Cardiac muscle cell (in vitro differentiated cells and primary cell): ENCODE measurements at regions not wholly inside any gene's neighbourhood (a gene's known extent, or its start where the extent isn't known, plus 50 kb on each side); places are given as distances from the start of the nearest gene placed in this dataset.
"Not testable (repeated sequence)": the region's sequence is repeated elsewhere in the genome, so short reads cannot be mapped to it uniquely, and the experiment has no call there.

ENCODE experiments used
- DNase-seq, 2 donors: peaks; one replicate each; pipeline versions ENCODE4 v3.0.0 to v3.0.0-alpha.2; 2010 to 2017; ENCODE audit warnings: low read depth in 1 of 2, low spot score in 1 of 2
- H3K27ac ChIP-seq: fragments of 200-600 bp; sonication (generic); 2 replicates; pipeline ENCODE4 v1.5.1; 2016
- H3K27me3 ChIP-seq: fragments of 200-600 bp; sonication (generic); 2 replicates; pipeline ENCODE4 v1.6.0; 2016; ENCODE audit warnings: control low read depth
- H3K36me3 ChIP-seq: fragments of 200-600 bp; sonication (generic); 2 replicates; pipeline ENCODE4 v1.5.1; 2016; ENCODE audit warnings: control low read depth
- H3K4me1 ChIP-seq: fragments of 200-600 bp; sonication (generic); 2 replicates; pipeline ENCODE4 v1.8.1; 2017; ENCODE audit warnings: low read depth, mild to moderate bottlenecking, mixed run types
- H3K4me3 ChIP-seq: fragments of 200-600 bp; sonication (generic); 2 replicates; pipeline ENCODE4 v1.5.1; 2016; ENCODE audit warnings: mild to moderate bottlenecking
- H3K9me3 ChIP-seq: fragments of 200-600 bp; sonication (generic); 2 replicates; pipeline ENCODE4 v1.5.1; 2017; ENCODE audit warnings: low read depth, mild to moderate bottlenecking, control low read depth

- not testable (repeated sequence) for H3K36me3 ChIP-seq, DNase-seq, H3K4me1 ChIP-seq, H3K4me3 ChIP-seq, H3K27ac ChIP-seq, H3K27me3 ChIP-seq
- H3K9me3 ChIP-seq: peaks cover 21% of the 10 kb centered on the region
These were observed 288.5 kb downstream of the GOLGA6L6 start for GRCh38 chr15:20253047-20253615.

GRCh38 chr15:20252040-20252439 lies 289.6 kb downstream of the GOLGA6L6 start:
- H3K27ac ChIP-seq, H3K4me3 ChIP-seq, H3K4me1 ChIP-seq, DNase-seq, H3K27me3 ChIP-seq, H3K36me3 ChIP-seq: not testable (repeated sequence)
- H3K9me3 ChIP-seq: peaks cover 17% of the 10 kb centered on the region

- H3K4me3 ChIP-seq, H3K27me3 ChIP-seq, DNase-seq, H3K4me1 ChIP-seq, H3K36me3 ChIP-seq, H3K27ac ChIP-seq: not testable (repeated sequence)
- H3K9me3 ChIP-seq: peaks cover 16% of the 10 kb centered on the region
These were observed 290.2 kb downstream of the GOLGA6L6 start for GRCh38 chr15:20251214-20252005.

DNA sequence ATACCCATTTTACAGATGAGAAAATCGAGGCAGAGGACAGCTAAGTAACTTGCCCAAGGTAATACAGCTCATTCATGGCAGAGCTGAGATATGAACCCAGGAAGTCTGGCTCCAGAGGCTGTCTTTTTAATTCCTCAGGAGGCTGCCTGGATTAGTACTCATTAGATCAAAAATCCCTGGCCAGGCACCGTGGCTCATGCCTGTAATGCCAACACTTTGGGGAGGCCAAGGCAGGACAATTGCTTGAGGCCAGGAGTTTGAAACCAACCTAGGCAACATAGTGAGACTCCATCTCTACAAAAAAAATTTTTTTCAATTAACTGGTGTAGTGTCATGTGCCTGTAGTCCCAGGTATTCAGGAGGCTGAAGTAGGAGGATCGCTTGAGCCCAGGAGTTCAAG lies 291.4 kb downstream of the GOLGA6L6 start:
- H3K27me3 ChIP-seq, H3K9me3 ChIP-seq, H3K36me3 ChIP-seq, H3K4me3 ChIP-seq, H3K4me1 ChIP-seq, H3K27ac ChIP-seq, DNase-seq: not testable (repeated sequence)

DNA sequence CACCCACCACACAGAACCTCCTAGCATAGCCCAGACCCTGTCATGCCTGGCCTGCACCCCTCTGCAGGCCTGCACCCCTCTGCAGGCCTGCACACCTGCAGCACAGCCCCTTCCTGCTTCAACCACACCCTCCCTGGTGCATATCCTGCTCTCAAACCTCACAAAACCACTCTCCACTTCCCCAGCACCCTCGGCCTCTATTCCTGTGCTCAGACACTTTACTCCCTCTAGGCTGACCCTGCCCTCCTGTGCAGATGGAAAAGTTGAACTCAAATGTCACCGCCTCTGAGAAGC lies 292.0 kb downstream of the GOLGA6L6 start:
- not testable (repeated sequence) for H3K27me3 ChIP-seq, H3K9me3 ChIP-seq, H3K27ac ChIP-seq, H3K4me1 ChIP-seq, DNase-seq, H3K4me3 ChIP-seq, H3K36me3 ChIP-seq

DNA sequence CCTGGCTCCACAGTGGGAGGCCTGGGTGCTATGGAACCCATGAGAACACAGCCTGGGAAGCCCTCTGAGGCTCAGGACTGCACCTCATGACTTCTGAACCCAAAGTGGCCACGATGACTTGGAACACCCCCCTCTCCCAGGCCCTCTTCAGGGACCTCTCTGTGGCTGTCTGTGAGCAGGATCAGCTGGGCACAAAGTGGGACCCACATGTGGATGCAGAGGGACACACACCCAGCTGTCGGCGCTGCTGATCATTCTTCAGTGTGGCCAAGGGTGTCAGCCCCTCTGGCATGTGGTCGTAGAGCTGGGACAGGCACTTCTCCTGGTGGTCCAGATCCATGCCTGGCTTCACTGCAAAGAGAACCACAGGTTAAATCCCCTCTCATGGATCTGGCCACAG lies 293.2 kb downstream of the GOLGA6L6 start:
- H3K4me3 ChIP-seq, H3K36me3 ChIP-seq, H3K4me1 ChIP-seq, DNase-seq, H3K27ac ChIP-seq, H3K27me3 ChIP-seq: not testable (repeated sequence)
- peaks cover 15% of the 10 kb centered on the region for H3K9me3 ChIP-seq

DNA sequence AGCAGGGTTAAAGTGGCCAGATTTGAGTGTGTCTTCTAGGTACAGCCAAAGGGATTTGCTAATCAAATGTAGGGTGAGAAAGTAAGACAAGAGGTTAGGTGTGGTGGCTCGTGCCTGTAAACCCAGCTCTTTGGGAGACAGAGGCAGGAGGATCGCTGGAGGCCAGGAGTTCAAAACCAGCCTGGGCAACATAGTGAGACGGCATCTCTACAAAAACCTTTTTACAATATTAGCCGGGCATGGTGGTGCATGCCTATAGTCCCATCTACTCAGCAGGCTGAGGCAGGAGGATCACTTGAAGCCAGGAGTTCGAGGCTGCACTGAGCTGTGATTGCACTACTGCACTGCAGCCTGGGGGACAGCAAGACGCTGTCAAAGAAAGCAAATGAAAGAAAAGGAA lies 294.5 kb downstream of the GOLGA6L6 start:
- peaks cover 15% of the 10 kb centered on the region for H3K9me3 ChIP-seq
- not testable (repeated sequence) for DNase-seq, H3K36me3 ChIP-seq, H3K4me3 ChIP-seq, H3K27ac ChIP-seq, H3K27me3 ChIP-seq, H3K4me1 ChIP-seq

GRCh38 chr15:20246624-20247023 lies 295.0 kb downstream of the GOLGA6L6 start:
- not testable (repeated sequence) for H3K36me3 ChIP-seq, H3K4me1 ChIP-seq, DNase-seq, H3K4me3 ChIP-seq, H3K27me3 ChIP-seq, H3K27ac ChIP-seq
- H3K9me3 ChIP-seq: peaks cover 15% of the 10 kb centered on the region

DNA sequence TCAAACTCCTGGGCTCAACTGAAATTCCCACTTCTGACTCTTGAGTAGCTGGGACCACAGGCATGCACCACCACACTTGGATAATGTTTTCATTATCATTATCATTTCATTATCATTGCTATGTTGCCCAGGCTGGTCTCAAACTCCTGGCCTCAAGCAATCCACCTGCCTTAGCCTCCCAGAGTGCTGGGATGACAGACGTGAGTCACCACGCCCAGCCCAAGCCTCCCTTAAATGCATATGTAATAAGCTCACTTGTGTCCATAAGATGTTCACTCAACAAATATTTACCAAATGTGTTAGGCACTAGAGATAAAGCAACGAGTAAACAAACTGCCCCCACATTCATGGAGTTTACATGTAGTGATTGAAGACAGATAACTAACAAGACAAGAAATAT lies 295.7 kb downstream of the GOLGA6L6 start:
- H3K9me3 ChIP-seq: peaks cover 15% of the 10 kb centered on the region
- not testable (repeated sequence) for DNase-seq, H3K27ac ChIP-seq, H3K4me3 ChIP-seq, H3K27me3 ChIP-seq, H3K4me1 ChIP-seq, H3K36me3 ChIP-seq

DNA sequence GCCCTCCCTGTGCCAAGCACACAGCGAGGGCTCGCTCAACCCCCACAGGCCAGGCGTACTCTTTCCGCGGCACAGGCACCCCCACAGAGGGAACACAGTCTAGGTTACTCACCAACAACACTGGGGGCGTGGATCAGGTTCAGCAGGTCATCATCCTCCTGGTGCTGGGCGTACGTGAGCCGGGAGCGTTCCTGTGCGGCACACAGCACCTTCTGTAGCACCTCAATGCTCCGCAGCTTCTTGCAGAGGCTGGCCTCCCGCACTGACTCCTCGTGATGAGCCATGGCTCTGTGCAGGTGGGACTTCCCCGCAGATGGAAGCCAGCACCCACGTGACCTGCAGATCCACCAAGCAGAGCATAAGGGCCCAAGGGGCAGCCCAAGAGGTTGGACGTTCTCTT lies 296.8 kb downstream of the GOLGA6L6 start:
- H3K27me3 ChIP-seq, H3K36me3 ChIP-seq, H3K4me1 ChIP-seq, DNase-seq, H3K4me3 ChIP-seq, H3K27ac ChIP-seq: not testable (repeated sequence)
- H3K9me3 ChIP-seq: peaks cover 18% of the 10 kb centered on the region

- peaks cover 18% of the 10 kb centered on the region for H3K9me3 ChIP-seq
- not testable (repeated sequence) for H3K36me3 ChIP-seq, H3K4me3 ChIP-seq, DNase-seq, H3K4me1 ChIP-seq, H3K27ac ChIP-seq, H3K27me3 ChIP-seq
These were observed 297.9 kb downstream of the GOLGA6L6 start for GRCh38 chr15:20243486-20244240.

DNA sequence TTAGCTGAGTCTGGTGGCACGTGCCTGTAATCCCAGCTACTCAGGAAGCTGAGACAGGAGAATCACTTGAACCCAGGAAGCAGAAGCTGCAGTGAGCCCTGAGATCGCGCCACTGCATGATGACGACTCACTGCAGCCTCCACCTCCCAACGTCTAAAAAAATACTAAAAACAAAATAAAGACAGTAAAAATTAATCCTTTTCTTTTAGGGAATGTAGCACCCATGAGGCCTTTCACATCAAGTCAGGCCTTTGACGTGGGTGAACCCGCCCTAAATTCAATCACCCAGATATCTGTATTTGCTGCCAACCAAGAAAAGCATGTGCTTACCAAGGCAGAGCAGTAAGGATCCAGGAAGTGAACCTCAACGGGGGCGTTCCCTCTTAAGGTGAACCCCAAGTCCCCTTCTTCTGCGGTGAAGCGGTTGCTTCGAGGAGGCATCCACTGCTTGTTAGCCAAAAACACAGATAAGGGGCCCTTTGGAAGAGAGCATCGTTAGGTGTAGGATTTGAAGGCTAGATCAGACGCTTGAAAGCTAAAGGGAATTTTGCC lies 301.2 kb downstream of the GOLGA6L6 start:
- H3K36me3 ChIP-seq, H3K4me3 ChIP-seq, H3K4me1 ChIP-seq, H3K27ac ChIP-seq, H3K27me3 ChIP-seq, DNase-seq: not testable (repeated sequence)
- peaks cover 30% of the 10 kb centered on the region for H3K9me3 ChIP-seq

DNA sequence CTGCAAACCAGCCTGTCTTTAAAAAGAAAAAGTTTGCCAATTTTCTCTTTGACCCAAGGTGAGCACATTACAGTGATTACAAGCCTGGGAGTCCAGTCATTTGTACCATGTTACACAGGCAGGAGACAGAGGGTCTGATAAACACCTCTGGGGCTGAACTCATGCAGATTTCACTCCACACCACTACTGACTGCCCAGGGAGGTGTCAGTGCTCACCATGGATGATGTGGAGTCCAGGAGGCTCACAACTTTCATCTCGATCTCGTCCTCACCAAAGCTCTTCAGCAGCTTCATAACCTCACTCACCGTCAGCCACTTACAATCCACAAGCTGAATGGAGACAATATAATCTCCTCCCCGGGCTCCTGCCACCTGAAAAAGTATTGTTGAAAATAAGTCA lies 302.4 kb downstream of the GOLGA6L6 start:
- H3K27ac ChIP-seq, H3K4me1 ChIP-seq, H3K4me3 ChIP-seq, H3K36me3 ChIP-seq, H3K27me3 ChIP-seq, DNase-seq: not testable (repeated sequence)
- peaks cover 27% of the 10 kb centered on the region for H3K9me3 ChIP-seq
